Stimulated activated CD8-positive, alpha-beta memory T cell treated with anti-CD3 and anti-CD28 coated beads, Interleukin-15, amount 100 ng/mL, for 1 hour (primary cell): ENCODE measurements at regions not wholly inside any gene's neighbourhood (a gene's known extent, or its start where the extent isn't known, plus 50 kb on each side); places are given as distances from the start of the nearest gene placed in this dataset.
"Not testable (repeated sequence)": the region's sequence is repeated elsewhere in the genome, so short reads cannot be mapped to it uniquely, and the experiment has no call there.

Experiments
- DNase-seq: peaks from one replicate; pipeline ENCODE4 v3.0.0-alpha.2; 2020; ENCODE audit warnings: low read depth

DNA sequence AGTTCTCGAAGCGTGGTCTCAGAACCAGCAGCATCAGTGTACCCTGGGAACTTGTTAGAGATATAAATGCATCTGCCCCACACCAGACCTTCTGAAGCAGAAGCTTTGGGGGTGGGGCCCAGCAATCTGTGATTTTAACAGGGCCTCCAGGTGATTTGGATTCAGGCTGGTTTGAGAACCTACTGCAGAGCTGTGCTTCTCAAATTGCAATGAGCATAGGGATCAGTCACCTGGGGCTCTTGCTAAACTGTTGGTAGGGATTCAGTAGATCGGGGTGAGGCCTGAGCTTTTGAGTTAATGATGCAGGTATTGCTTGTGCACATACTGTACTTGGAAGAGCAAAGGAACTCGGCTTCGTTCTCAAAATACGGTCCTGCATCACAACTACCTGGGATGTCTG, 243.6 kb upstream of the PODXL start:
- DNase-seq = no peak

DNA sequence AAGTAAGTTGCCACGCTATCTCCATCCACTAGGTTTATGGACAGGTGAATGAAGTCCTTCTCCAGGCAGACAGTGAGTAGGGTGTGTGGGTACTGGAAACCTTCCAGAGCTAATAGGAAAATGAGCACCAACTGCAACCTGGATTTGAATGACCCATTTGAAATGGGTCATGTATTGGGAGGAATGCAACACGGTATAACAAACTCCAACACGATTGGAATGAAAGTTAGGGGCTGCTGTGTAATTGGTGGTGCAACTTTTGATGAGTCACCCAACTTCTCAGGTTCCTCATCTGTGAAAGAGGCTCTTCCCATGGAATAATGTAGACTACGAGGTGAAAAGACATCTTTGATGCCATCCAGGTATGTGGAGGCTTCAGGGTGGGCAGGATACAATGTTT, 241.4 kb upstream of the PODXL start:
- DNase-seq = no peak

DNA sequence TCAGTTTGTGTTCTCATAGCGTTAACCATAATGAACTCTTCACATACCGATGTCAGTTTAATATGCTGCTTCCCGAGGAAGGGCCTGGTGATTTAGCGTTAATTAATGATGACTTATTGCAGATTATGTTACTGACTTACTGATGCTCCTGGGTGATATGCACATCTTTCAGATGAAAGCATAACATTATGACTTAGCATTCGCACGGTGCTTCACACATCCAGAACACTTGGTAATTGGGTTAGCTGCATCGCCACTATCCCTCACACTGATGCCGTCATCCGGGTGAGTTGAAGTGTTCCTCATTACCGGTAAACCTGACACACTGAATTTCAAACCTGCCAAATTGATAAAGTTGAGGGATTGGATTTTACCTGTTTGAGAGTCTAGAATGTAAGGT, 239.0 kb upstream of the PODXL start:
- DNase-seq = no peak

DNA sequence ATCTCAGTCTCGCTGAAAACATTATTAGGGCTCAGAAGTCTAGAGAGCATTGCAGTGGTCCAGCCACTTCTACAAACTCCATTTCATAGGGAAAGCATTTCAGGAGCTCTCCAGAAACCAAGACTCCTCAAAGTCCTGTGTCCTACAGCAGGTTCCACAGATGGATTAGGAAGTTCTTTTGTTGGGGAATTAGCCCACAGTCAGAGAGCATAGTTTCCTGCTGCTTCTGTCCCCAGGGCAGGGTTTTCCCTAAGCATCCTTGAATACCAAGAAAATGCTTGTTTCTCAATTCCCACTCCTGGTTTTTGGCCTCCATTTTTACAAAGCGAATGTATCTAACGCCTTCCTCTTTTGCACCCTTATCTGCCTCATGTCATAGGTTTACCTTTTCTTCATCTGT, 235.9 kb upstream of the PODXL start:
- DNase-seq = no peak

DNA sequence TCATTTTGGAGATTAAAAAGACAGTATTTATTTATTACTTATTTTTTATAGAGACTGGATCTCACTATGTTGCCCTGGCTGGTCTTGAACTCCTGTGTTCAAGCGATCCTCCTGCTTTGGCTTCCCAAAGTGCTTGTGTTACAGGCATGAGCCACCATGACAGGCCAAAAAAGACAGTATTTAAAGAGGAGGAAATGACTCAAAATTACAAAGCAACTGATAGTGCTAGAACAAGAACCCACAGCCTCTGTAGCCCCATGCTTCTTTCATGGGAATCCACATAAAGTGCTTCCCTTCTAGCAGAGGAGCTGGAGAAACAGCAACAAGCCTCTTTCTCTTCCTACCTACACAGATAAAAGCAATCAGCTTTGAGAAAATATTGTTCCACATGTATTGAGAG, 230.7 kb upstream of the PODXL start:
- DNase-seq = no peak

DNA sequence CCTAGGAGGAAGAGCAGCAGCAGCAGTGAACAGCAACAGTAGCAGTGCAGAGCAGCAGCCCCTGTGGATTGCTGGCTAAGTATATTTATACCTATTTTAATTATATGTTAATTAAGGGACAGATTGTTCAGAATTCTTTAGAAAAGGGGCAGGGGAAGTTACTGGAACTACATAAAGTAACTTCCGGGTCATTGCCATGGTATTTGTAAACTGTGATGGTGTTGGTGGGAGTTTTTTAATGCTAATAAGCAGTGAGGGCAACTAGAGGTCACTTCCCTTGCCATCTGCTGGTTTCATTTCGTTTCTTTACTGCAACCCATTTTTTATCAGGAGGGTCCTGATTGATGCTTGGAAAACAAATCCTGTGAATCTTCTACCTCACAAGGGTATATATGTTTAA, 229.8 kb upstream of the PODXL start:
- DNase-seq = no peak

DNA sequence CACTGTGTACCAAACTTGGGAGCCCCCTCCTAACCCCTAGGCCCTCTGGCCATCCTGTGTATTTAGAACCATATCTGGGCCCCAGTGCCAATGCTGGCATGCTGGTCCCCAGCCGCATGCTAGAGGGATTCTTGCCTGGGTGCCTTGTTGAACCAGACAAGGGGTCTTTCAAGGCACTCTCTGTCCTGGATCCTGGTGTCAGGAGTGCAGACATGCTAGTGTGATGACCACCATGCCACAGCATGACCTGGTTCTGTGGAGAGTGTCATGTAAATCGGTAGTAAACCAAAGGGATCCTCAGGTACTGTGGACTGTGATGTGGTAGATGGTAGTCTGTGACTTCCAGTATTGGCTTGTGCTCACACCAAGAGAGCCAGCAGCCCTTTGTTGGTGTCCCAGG, 222.2 kb upstream of the PODXL start:
- no peak for DNase-seq

DNA sequence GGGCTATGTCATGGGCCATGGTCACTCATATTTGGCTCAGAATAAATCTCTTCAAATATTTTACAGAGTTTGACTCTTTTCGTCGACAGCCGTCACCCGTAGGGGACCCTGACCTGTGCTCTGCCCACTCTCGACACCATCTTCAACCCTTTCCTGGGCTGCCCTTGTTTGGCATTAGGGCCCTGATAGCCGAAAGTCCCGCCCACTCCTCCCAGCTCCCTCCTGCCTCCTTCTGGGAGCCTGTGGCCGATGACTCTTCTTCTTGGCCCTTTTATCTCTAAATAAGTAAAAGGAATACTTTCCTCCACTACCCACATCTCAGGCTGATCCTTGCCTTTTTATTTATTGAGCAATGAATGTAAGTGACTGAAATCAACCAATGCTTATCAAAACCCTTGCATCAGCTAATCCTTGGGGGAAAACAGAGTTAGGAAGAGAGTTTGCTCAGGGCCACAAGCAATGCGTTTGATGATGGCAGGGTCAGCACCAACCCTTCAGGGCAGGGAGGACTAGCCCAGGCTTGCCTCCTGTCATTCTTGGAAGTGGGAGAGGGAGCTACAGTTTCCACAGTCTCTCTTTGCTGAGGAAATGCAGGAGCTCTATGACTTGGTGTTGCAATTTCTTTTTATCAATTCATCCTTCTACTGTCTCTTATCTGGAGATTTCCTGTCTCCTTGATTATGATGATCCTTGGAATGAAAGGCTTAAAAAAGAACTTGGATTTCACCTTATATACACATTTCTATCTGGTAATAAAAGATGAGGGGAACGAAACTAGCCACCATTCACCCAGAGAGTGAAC, 218.2 kb upstream of the PODXL start:
- no peak for DNase-seq

DNA sequence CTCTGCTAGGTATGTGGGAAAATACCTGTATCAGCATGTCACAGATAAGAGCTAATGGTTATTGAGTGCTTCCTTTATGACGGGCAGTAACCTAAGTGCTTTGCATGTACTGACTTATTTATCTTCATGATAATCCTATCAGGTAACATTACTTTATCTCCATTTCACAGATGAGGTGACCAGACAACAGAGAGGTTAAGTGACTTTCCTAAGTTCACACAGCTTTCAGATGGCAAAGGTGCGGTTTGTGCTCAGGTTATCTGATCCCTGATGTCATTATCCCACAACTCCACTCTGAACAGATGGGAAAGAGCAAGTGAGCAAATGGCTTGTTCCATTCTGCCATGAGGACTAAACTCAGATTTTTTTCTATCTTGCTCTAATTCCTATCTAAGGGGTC, 217.0 kb upstream of the PODXL start:
- DNase-seq = no peak

DNA sequence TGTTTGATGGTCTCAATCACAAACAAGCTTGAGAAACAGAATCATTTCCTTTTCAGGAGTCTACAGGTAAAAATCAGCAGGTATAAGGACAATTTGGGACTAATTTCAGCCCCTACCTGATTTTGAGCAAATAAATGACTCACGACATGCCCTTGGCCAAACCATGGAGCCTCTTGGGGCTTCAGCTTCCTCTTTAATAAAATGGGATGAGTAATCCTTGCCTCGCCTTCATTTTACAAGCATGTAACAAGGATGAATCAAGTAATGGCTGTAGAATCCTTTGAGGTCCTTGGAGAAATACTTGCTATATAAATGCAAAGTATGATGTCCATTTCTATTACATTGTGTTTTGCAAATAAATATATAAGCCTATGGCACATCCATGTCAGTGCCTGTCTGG, 212.8 kb upstream of the PODXL start:
- no peak for DNase-seq

DNA sequence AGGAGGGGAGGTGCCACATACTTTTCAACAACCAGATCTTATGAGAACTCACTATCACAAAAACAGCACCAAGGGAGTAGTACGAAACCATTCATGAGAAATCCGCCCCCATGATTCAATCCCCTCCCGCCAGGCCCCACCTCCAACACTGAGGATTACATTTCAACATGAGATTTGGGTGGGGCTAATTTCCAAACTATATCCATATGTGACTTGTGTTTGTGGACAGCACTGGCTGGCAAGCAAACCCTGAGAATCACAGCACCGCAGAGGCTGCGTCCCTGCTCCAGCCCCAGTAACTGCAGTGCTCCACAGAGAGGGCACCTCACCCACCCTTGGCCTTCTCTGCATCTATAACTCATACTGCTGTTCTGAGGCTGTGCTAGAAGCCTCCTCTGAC, 211.2 kb upstream of the PODXL start:
- DNase-seq = no peak

DNA sequence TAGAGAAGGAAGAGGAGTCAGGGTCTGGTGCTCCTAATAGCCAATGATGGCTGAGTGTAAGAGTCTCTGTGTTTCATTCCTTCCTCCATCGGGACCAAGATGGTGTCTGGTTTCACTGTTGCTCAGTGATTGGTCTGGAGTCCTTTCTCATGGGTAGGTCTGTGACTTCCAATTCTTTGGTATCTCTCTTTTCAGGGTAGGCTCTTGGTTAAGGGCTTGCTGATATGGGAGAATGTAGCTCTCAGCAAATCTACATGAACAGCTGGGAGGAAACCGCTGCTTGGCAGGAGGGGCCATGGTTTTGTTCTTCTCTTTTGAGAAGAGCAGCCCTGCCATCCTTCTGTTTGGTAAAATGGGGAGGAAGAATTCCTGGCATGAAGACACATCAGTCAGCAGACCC, 209.1 kb upstream of the PODXL start:
- no peak for DNase-seq

DNA sequence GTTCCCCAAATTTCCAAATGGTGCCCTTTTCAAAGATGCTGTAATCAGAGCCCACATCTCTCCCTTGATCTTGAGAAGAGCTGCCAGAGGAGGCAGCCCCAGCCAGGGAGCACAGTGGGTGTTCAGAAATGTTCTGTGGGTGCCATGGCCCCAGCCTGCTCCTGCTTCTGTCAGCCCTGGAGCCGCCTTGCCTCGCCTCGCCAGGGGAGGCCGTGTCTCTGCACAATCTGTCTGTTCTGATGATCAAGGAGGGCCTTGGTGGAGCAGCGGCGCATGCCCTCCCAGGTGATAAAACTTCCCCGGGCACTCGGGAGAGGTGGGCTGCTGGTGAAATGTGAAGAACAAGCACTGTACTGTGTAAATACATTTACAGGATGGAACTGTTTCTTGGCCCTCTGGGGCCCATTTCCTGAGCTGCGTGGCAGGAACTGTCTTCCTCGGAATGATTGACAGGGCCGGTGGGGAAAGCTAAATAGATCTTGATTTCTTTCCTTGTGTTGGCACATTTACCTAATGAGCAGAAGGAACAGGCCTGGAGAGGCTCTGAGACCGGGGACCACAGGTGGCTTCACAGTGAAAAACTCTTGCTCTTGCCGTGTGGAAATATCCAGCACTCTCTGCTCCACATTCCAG, 207.8 kb upstream of the PODXL start:
- no peak for DNase-seq

DNA sequence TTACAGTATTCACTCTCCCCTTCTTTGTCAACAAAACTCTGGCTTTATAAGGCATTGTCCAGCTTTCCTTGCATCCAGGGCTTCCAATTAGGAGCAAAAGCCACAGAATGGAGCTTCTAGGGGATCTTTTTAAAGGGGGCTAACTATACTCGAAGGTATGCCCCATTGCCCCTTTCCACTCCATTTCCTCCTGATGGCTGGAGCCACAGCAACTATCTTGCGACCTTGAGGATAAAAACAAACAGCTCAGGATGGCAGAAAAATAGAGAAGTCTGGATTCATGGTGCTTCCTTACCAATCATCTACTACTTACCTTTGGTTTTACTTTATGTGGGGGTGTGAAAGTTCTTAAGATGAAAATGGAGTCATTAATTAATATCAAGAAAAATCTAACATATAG, 206.3 kb upstream of the PODXL start:
- DNase-seq = no peak

DNA sequence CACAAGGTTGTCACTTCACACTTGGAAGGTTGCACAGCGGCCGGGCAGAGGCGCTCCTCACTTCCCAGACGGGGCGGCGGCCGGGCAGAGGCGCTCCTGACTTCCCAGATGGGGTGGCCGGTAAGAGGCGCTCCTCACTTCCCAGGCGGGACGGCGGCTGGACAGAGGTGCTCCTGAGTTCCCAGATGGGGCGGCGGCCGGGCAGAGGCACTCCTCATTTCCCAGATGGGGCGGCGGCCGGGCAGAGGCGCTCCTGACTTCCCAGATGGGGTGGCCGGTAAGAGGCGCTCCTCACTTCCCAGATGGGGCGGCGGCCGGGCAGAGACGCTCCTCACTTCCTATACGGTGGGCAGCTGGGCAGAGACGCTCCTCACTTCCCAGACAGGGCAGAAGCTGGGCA, 199.4 kb upstream of the PODXL start:
- not testable (repeated sequence) for DNase-seq

DNA sequence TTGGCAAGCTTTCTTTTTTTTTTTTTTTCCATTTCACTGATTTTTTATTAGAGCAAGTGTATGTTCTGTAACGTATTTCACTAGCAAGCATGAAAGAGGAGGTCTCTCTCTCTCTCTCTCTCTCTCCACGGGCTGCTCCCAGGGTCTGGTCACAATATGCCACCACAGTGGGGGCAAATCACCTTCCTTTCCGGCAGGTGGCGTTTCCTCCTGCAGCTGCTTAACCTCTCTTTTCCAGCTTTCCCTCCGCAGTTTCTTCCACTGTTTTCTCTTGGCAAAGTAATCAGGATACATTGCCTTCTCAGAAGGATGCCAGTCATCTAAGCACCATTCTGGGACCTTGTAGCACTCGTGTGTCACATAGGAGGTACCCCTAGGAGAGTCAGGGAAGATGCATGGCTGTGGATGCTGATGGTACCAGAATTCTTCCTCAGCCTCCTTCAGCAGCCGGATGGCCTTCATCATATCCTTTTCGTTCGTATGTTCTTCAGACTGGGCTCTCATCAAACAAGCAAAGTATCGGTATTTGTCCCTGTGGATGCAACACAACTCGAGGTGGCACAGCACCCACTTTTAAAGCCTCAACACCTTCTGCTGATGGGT, 197.3 kb upstream of the PODXL start:
- DNase-seq = no peak

DNA sequence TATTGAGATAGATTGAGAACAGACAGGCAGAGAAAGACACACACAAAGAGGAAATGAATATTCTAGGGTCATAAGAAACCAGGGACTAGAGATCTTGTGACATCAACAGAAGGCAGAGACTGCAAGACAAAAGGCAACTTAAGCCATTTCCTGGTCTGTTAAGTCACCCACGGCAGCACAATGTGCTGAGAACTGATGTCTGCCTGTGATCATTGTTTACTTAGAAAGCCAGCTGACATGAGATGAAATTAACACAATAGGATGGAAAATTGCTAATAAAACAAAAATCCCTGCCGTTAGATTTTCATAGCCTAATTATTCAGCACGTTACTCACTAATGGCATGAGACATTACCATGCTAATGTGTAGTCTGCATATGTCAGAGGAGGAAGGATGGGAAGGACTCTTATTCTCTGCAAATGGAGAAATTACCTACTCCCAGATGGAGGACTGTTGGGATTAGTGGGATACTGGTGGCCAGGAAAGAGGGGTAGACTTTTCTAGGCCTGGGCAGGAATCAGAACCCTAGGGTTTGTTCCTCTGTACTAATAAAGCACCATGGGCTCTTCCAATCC, 191.3 kb upstream of the PODXL start:
- no peak for DNase-seq

DNA sequence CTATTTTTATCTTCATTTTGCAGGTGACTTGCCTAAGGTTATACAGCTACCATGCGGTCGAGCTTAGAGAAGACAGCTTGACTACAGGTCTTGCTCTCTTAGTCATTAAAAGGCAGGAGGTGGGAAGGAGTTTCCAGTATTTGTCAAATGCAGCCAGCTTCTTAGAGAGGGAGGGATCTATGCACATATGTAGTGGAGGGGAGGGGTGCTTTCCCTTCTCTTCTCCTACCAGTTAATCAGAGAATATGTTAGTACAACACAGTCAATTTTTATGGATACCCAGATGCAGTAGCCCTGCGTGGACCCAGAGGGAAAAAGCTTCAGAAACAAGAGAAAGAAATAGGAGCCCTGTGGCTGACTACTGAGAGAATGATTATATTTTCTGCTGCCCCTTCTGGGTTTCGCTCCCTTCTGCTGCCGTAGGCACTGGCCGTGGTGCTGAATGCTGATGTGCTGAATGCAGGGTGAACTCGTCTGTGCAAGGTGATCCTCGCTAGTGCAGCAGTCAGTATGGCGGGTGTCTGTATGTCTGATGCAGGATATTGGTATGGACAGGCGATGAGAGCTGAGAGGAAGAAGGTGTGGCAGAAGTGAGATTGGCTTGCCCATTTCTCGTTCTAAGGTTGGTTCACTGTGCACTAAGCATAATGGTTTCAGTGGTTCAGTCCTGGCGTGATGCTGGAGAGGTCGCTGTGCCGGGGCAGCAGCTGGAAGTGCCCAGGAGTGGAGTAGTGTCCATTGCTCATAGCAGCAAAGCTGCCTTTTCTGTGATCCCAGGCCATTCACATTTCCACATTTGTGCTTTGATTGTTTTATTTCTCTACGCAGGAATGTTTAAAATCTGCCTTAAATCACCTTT, 189.2 kb upstream of the PODXL start:
- DNase-seq = no peak

DNA sequence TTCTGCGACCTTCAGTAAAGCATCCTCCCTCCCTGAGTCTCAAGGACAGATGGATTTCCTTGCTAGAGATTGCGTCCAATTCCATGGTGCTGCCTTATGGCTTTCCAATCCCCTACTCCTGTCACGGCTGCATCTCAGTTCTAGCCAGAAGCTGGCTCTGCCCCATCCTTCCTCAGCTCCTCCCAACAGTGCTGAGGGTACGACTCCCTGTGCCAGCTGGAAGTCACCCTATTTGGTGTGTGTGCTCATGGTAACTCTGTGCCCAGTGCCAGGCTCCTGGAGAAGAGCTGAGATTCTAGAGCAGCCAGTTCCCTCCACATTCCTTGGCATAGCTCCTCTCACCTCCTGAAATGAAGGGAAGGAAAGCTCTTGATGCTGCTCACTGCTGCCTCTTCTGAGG, 185.0 kb upstream of the PODXL start:
- no peak for DNase-seq

DNA sequence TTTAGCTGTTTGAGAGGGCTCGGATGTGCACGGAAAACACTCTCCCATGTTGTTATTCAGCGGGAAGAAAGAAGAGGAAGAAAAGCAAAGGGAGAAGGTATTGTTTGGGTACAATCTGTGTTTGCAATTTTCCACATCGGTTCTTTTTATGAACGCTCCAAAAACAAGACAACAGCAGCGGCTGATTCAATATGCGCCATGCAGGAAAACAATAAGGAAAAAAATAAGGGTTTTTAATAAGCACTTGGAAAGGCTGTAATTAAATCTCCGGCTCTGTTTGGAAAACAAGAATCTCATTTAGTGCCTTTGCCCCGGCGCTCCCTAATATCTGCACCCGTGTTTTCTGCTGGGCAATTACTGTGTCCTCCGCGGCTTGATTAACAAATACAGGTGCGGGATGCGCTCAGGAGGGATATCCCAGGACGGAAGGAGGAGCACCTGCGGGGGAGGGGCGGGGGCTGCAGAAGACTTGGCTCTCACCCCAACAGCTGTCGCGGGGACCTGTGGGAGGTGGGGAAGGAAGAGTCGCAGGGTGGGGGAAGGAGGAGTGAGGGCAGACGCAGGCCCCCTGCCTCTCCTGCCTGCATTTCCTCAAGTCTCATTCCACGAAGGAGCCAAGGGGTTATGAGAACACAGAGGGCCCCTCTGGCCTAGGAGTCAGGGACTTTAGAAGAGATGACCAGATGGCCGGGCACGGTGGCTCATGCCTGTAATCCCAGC, 181.5 kb upstream of the PODXL start:
- DNase-seq = no peak

DNA sequence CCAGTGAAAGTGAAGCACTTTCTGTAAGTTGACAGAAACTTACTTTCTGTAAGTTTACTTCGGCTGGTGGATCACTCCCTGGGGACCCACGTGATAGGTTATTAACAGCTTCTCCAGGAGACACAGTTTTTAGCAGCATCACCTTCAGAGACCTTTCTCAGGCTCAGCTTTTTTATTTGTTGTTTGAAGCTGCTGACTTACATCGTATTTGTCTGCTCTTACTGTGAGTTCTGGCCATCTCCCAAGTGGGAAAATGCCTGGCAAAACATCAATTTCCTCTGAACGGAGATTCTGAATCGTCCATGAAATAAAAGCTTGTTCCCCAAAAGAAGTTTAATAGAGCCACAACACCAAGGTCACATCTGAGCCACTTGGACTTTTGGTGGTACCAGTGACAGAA, 178.7 kb upstream of the PODXL start:
- DNase-seq = no peak

DNA sequence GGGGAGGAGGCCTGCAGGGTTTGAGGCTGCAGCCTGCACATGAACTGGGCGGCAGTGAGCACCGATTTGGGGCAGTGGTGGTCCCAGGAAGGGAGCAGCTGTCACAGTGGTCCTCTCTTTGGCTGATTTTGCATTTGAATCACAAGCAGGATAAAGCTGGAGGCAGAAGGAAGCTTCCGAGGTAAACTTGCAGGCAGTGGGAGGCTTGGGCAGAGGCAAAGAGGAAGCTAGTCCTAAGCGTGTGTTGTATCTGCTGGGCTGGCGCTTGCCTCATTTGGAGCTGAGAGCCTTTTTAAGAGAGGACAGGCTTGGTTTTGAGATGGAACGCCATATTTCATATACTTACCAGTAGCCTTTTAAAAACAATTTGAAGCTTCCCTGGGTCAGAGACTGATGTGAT, 177.2 kb upstream of the PODXL start:
- DNase-seq = no peak
